WTC11 (cell line): ENCODE measurements at regions not wholly inside any gene's neighbourhood (a gene's known extent, or its start where the extent isn't known, plus 50 kb on each side); places are given as distances from the start of the nearest gene placed in this dataset.

Source experiments
- ATAC-seq: fragments of 200-7000 bp; cut with Tn5 transposase; 2 replicates; pipeline ENCODE4 v1.10.0; 2021; ENCODE audit warnings: mild to moderate bottlenecking, moderate library complexity
- CTCF ChIA-PET: fragments of 300-600 bp; sonication (Branson Sonifier 250); formaldehyde crosslinking; loops from one replicate; lab custom pipeline; 2021; ENCODE audit warnings: antibody characterized with exemption; lab: Charles Lee
- POLR2A ChIA-PET: fragments of 350-600 bp; sonication (Branson Sonifier 250); formaldehyde crosslinking; loops from one replicate; lab custom pipeline; 2021; ENCODE audit warnings: antibody characterized with exemption; lab: Charles Lee
- DNase-seq: peaks from one replicate; pipeline ENCODE4 v3.0.0; 2021; ENCODE audit warnings: low spot score
- H3K27ac Mint-ChIP-seq: 2 replicates; pipeline ENCODE4 v1.8.0; 2021; ENCODE audit warnings: mixed read lengths
- H3K27me3 Mint-ChIP-seq: 2 replicates; pipeline ENCODE4 v1.8.0; 2021; ENCODE audit warnings: low read depth, mild to moderate bottlenecking, moderate library complexity, mixed read lengths
- H3K36me3 Mint-ChIP-seq: 2 replicates; pipeline ENCODE4 v1.8.0; 2021; ENCODE audit warnings: mixed read lengths
- H3K4me1 Mint-ChIP-seq: 2 replicates; pipeline ENCODE4 v1.8.0; 2022; ENCODE audit warnings: mixed read lengths
- H3K4me3 Mint-ChIP-seq: 2 replicates; pipeline ENCODE4 v1.8.0; 2021; ENCODE audit warnings: mild to moderate bottlenecking, moderate library complexity, mixed read lengths
- H3K9me3 Mint-ChIP-seq: 2 replicates; pipeline ENCODE4 v1.8.0; 2021; ENCODE audit warnings: mixed read lengths
- CDX4 ChIP-seq: fragments of 250-450 bp; sonication (Bioruptor Pico); IDR thresholded peaks from 2 replicates; pipeline ENCODE4 v1.9.0; 2021; ENCODE audit warnings: moderate library complexity, mild to moderate bottlenecking, inconsistent platforms, borderline replicate concordance
- CTCF ChIP-seq: fragments of 200-600 bp; IDR thresholded peaks from 2 replicates; pipeline ENCODE4 v1.8.0; 2022; ENCODE audit warnings: antibody characterized with exemption
- E2F5 ChIP-seq: sonication (generic); formaldehyde crosslinking; IDR thresholded peaks from 2 replicates; pipeline ENCODE4 v1.8.1; 2022; ENCODE audit warnings: mild to moderate bottlenecking, moderate library complexity, missing genetic modification reagents
- EMX1 ChIP-seq: fragments of 250-450 bp; sonication (Bioruptor Pico); IDR thresholded peaks from 2 replicates; pipeline ENCODE4 v1.8.0; 2021; ENCODE audit warnings: mild to moderate bottlenecking
- ESRRA ChIP-seq: sonication (generic); formaldehyde crosslinking; IDR thresholded peaks from 2 replicates; pipeline ENCODE4 v1.8.1; 2022; ENCODE audit warnings: mild to moderate bottlenecking, missing genetic modification reagents, borderline replicate concordance
- IRF2 ChIP-seq: sonication (generic); formaldehyde crosslinking; IDR thresholded peaks from 2 replicates; pipeline ENCODE4 v1.8.0; 2022; ENCODE audit warnings: low read depth, missing genetic modification reagents, borderline replicate concordance
- MLX ChIP-seq: sonication (generic); formaldehyde crosslinking; IDR thresholded peaks from 2 replicates; pipeline ENCODE4 v1.8.1; 2023; ENCODE audit warnings: mild to moderate bottlenecking, missing genetic modification reagents, moderate library complexity
- NR1H2 ChIP-seq: sonication (generic); formaldehyde crosslinking; IDR thresholded peaks from 2 replicates; pipeline ENCODE4 v1.9.0; 2021; ENCODE audit warnings: mild to moderate bottlenecking, moderate library complexity, missing genetic modification reagents
- ZBTB21 ChIP-seq: sonication (generic); formaldehyde crosslinking; IDR thresholded peaks from 2 replicates; pipeline ENCODE4 v1.8.1; 2023; ENCODE audit warnings: mild to moderate bottlenecking, missing genetic modification reagents, borderline replicate concordance
- ZNF138 ChIP-seq: sonication (generic); formaldehyde crosslinking; conservative IDR thresholded peaks from 2 replicates; pipeline ENCODE4 v1.8.1; 2022; ENCODE audit warnings: mild to moderate bottlenecking, moderate library complexity, missing genetic modification reagents
- ZNF281 ChIP-seq: sonication (generic); formaldehyde crosslinking; IDR thresholded peaks from 2 replicates; pipeline ENCODE4 v1.8.0; 2023; ENCODE audit warnings: mild to moderate bottlenecking, missing genetic modification reagents
- ZNF425 ChIP-seq: fragments of 250-450 bp; sonication (Bioruptor Pico); conservative IDR thresholded peaks from 2 replicates; pipeline ENCODE4 v1.9.0; 2021; ENCODE audit warnings: mild to moderate bottlenecking
- TF ChIP-seq, protein P1 (sequence below): sonication (generic); formaldehyde crosslinking; IDR thresholded peaks from 2 replicates; pipeline ENCODE4 v1.8.0; 2022; ENCODE audit warnings: missing genetic modification reagents
- TF ChIP-seq, protein P2 (sequence below): sonication (generic); formaldehyde crosslinking; IDR thresholded peaks from 2 replicates; pipeline ENCODE4 v1.8.0; 2022; ENCODE audit warnings: mild to moderate bottlenecking, missing genetic modification reagents
- TF ChIP-seq, protein P3 (sequence below): sonication (generic); formaldehyde crosslinking; conservative IDR thresholded peaks from 2 replicates; pipeline ENCODE4 v1.8.1; 2022; ENCODE audit warnings: mild to moderate bottlenecking, missing genetic modification reagents

- TF ChIP-seq E2F5 (no peak), CDX4 (CRISPR knock-in tag) (no peak), MLX (CRISPR knock-in tag) (no peak), ZBTB21 (no peak), IRF2 (CRISPR knock-in tag) (no peak), ZNF281 (CRISPR knock-in tag) (no peak), CTCF (no peak), ESRRA (CRISPR knock-in tag) (no peak), ZNF425 (no peak), EMX1 (CRISPR knock-in tag) (no peak)
- TF ChIP-seq, protein P1, sequence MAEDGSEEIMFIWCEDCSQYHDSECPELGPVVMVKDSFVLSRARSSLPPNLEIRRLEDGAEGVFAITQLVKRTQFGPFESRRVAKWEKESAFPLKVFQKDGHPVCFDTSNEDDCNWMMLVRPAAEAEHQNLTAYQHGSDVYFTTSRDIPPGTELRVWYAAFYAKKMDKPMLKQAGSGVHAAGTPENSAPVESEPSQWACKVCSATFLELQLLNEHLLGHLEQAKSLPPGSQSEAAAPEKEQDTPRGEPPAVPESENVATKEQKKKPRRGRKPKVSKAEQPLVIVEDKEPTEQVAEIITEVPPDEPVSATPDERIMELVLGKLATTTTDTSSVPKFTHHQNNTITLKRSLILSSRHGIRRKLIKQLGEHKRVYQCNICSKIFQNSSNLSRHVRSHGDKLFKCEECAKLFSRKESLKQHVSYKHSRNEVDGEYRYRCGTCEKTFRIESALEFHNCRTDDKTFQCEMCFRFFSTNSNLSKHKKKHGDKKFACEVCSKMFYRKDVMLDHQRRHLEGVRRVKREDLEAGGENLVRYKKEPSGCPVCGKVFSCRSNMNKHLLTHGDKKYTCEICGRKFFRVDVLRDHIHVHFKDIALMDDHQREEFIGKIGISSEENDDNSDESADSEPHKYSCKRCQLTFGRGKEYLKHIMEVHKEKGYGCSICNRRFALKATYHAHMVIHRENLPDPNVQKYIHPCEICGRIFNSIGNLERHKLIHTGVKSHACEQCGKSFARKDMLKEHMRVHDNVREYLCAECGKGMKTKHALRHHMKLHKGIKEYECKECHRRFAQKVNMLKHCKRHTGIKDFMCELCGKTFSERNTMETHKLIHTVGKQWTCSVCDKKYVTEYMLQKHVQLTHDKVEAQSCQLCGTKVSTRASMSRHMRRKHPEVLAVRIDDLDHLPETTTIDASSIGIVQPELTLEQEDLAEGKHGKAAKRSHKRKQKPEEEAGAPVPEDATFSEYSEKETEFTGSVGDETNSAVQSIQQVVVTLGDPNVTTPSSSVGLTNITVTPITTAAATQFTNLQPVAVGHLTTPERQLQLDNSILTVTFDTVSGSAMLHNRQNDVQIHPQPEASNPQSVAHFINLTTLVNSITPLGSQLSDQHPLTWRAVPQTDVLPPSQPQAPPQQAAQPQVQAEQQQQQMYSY (CRISPR knock-in tag), result no peak
Measured at GRCh38 chr14:28690029-28690692, 76.4 kb upstream of the FOXG1 start (continued).

GRCh38 chr14:28695109-28695508 lies 71.5 kb upstream of the FOXG1 start:
- H3K36me3 Mint-ChIP-seq, result no peaks in the 10 kb centered on the region
- no peak overlapping the region for H3K27ac Mint-ChIP-seq
- TF ChIP-seq NR1H2 (CRISPR knock-in tag) (no peak), ZBTB21 (no peak), MLX (CRISPR knock-in tag) (no peak), ZNF138 (CRISPR knock-in tag) (no peak)
- TF ChIP-seq, protein P2, sequence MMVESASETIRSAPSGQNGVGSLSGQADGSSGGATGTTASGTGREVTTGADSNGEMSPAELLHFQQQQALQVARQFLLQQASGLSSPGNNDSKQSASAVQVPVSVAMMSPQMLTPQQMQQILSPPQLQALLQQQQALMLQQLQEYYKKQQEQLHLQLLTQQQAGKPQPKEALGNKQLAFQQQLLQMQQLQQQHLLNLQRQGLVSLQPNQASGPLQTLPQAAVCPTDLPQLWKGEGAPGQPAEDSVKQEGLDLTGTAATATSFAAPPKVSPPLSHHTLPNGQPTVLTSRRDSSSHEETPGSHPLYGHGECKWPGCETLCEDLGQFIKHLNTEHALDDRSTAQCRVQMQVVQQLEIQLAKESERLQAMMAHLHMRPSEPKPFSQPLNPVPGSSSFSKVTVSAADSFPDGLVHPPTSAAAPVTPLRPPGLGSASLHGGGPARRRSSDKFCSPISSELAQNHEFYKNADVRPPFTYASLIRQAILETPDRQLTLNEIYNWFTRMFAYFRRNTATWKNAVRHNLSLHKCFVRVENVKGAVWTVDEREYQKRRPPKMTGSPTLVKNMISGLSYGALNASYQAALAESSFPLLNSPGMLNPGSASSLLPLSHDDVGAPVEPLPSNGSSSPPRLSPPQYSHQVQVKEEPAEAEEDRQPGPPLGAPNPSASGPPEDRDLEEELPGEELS (CRISPR knock-in tag), result no peak
- TF ChIP-seq, protein P3, sequence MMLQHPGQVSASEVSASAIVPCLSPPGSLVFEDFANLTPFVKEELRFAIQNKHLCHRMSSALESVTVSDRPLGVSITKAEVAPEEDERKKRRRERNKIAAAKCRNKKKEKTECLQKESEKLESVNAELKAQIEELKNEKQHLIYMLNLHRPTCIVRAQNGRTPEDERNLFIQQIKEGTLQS (CRISPR knock-in tag), result no peak

More at GRCh38 chr14:28695109-28695508, 71.5 kb upstream of the FOXG1 start:
- Mint-ChIP-seq H3K4me1 (no peaks in the 10 kb centered on the region), H3K27me3 (no peaks in the 10 kb centered on the region; the same call in none of the 2 replicates), H3K9me3 (no peaks in the 10 kb centered on the region), H3K4me3 (no peak overlapping the region)
- POLR2A ChIA-PET, result no interaction called here
- no peak for DNase-seq
- no peak for ATAC-seq
- CTCF ChIA-PET, result no interaction called here
